Inferior parietal cortex (tissue), 1 donor: ENCODE measurements at regions not wholly inside any gene's neighbourhood (a gene's known extent, or its start where the extent isn't known, plus 50 kb on each side); places are given as distances from the start of the nearest gene placed in this dataset.
"Not testable (repeated sequence)": the region's sequence is repeated elsewhere in the genome, so short reads cannot be mapped to it uniquely, and the experiment has no call there.

Experiments
- DNase-seq: peaks from one replicate; pipeline ENCODE4 v3.0.0-alpha.2; 2016; ENCODE audit errors: extremely low spot score

GRCh38 chr1:116851189-116851588 lies 58.5 kb upstream of the PTGFRN start:
- not testable (repeated sequence) for DNase-seq

GRCh38 chr1:116851846-116852245 lies 57.9 kb upstream of the PTGFRN start:
- no peak for DNase-seq

- DNase-seq, result no peak
Measured at GRCh38 chr1:116852367-116852766, 57.3 kb upstream of the PTGFRN start.

GRCh38 chr1:116852910-116853309 lies 56.8 kb upstream of the PTGFRN start:
- DNase-seq, result no peak

- no peak for DNase-seq
Measured at GRCh38 chr1:116853680-116854402, 55.9 kb upstream of the PTGFRN start.

GRCh38 chr1:116854403-116854690 lies 55.4 kb upstream of the PTGFRN start:
- DNase-seq, result no peak

- DNase-seq, result no peak
Measured at GRCh38 chr1:116854716-116855115, 55.0 kb upstream of the PTGFRN start.

GRCh38 chr1:116855191-116855619 lies 54.5 kb upstream of the PTGFRN start:
- no peak for DNase-seq

GRCh38 chr1:116855773-116856201 lies 53.9 kb upstream of the PTGFRN start:
- no peak for DNase-seq

GRCh38 chr1:116856312-116856711 lies 53.4 kb upstream of the PTGFRN start:
- no peak for DNase-seq

GRCh38 chr1:116857092-116857491 lies 52.6 kb upstream of the PTGFRN start:
- DNase-seq, result no peak
